ENCODE measurements at regions not wholly inside any gene's neighbourhood (a gene's known extent, or its start where the extent isn't known, plus 50 kb on each side); places are given as distances from the start of the nearest gene placed in this dataset.
A peak's percentile ranks its signal among the peaks of the same experiment; 100 is the strongest.

GRCh38 chr12:74890237-74890599 is 319.4 kb downstream of the KCNC2 start (continued):
- TF ChIP-seq ATF2 (IDR thresholded peaks at IDR 0.05; ENCODE audit: low read length) (peak; percentile 64; the same call in 1 of the 2 replicates), RELA (IDR thresholded peaks at IDR 0.05; ENCODE audit: borderline replicate concordance, partially characterized antibody) (no peak), DPF2 (IDR thresholded peaks at IDR 0.05) (0 out of 2 replicates have a peak, but pooled peaks have one; percentile 35), POLR2A (IDR thresholded peaks at IDR 0.05; ENCODE audit: low read depth, low read length) (no peak), JUNB (IDR thresholded peaks at IDR 0.05) (peak; percentile 88), ZBED1 (IDR thresholded peaks at IDR 0.05; ENCODE audit: borderline replicate concordance) (no peak), STAT1 (conservative IDR thresholded peaks at IDR 0.05) (no peak), CBFB (IDR thresholded peaks at IDR 0.05; ENCODE audit: low read depth) (no peak), RUNX3 (IDR thresholded peaks at IDR 0.05; ENCODE audit: low read length) (0 out of 2 replicates have a peak, but pooled peaks have one; percentile 21)

DNA sequence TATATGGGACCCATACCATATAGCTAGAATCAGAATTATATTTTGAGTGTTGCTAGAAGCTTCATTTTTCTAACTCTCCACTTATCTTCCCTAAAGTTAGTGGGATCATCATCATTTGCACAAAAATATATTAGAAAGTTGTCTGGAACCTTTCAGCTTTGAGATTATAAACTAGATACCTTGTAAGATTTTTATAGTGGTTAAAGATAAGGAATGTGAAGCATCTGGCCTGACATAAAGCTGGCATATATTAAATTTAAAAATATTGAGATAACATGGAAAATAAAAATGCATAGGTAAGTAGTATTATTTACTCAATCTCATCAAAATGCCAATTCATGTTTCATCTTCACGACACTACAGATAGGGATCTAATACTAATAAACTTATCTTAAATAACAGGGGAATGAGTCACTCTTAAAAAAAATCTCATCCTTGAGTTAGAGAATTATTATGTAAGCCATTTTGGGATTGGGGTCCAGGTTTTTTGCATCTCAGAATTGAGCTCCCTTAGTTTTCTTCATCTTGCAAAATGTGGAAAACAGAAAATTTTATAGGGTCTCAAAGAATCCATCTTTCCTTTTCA is 318.5 kb downstream of the KCNC2 start:
- SMC1A ChIA-PET (ENCODE audit: uncharacterized antibody, unreplicated experiment) = interaction anchor here (0.6 to 1.5 kb wide), 9 partner anchors 10 to 194 kb away, joined by 3 to 5 read pairs (median 3); no protein-coding TSS in a partner anchor
- H3K36me3 ChIP-seq (ENCODE audit: control insufficient read depth in 2 of 2, insufficient read depth in 2 of 2, low read length in 1 of 2) = no peaks in the 10 kb centered on the region
- intact Hi-C loops (cut with micrococcal nuclease; ENCODE audit: unreplicated experiment) (no loop called here), in situ Hi-C loops (cut with MboI) (no loop called here)
- H3K27ac ChIP-seq (ENCODE audit: control insufficient read depth, insufficient read depth) = no peak overlapping the region
- no peaks in the 10 kb centered on the region for H3K27me3 ChIP-seq (replicated peaks in 1 of 2; ENCODE audit: control insufficient read depth in 2 of 2, insufficient read depth in 2 of 2, low read length in 1 of 2)
- no TSS peak for BruUV-seq (replicated peaks)
- no peak overlapping the region for H3K4me3 ChIP-seq
- CTCF ChIA-PET = interaction anchor here (2.0 to 2.2 kb wide), 2 partner anchors 12 to 20 kb away, joined by 4 to 12 read pairs; no protein-coding TSS in a partner anchor
- H3K9me3 ChIP-seq (replicated peaks; ENCODE audit: control insufficient read depth, insufficient read depth, low read length) = no peaks in the 10 kb centered on the region
- H2AFZ ChIP-seq (ENCODE audit: control insufficient read depth, low read depth, low read length) = no peak overlapping the region
- 52% methylated on average over 1 of the region's 1 CpG for WGBS (ENCODE audit: insufficient coverage, insufficient replicate concordance, low lambda C conversion rate, missing lambda C conversion rate)
- RAD21 ChIA-PET (ENCODE audit: unreplicated experiment) = interaction anchor here (1.0 to 1.6 kb wide), 2 partner anchors 52 to 87 kb away, joined by 3 read pairs; no protein-coding TSS in a partner anchor
- no peak for ATAC-seq
- POLR2A ChIA-PET = no interaction called here
- DNase-seq (ENCODE audit: low read depth, low spot score) = no peak
- no peak for FAIRE-seq
- H3K79me2 ChIP-seq (ENCODE audit: control insufficient read depth, insufficient read depth, low read length) = no peaks in the 10 kb centered on the region
- no peak overlapping the region for H3K4me2 ChIP-seq (ENCODE audit: control insufficient read depth, insufficient read depth)
- no peak overlapping the region for H3K9ac ChIP-seq (ENCODE audit: control insufficient read depth, insufficient read depth, low read length)
- H4K20me1 ChIP-seq (ENCODE audit: control insufficient read depth, insufficient read depth) = no peaks in the 10 kb centered on the region
- H3K4me1 ChIP-seq (ENCODE audit: control insufficient read depth, insufficient read depth, low read length) = no peaks in the 10 kb centered on the region
- TF ChIP-seq RAD21 (IDR thresholded peaks at IDR 0.05; ENCODE audit: insufficient read depth, low read depth, low read length) = no peak
- no peak for TF ChIP-seq CBX5 (IDR thresholded peaks at IDR 0.05; ENCODE audit: low read depth)
- no peak for TF ChIP-seq PAX8 (IDR thresholded peaks at IDR 0.05)
- no peak for TF ChIP-seq GATAD2B (conservative IDR thresholded peaks at IDR 0.05; ENCODE audit: low read depth)
- no peak for TF ChIP-seq SIX5 (IDR thresholded peaks at IDR 0.05; ENCODE audit: low read depth, low read length, severe bottlenecking)
- TF ChIP-seq RAD51 (IDR thresholded peaks at IDR 0.05) = no peak
- TF ChIP-seq MEF2B (IDR thresholded peaks at IDR 0.05; ENCODE audit: partially characterized antibody, poor library complexity, severe bottlenecking) = no peak
- no peak for TF ChIP-seq TBL1XR1 (IDR thresholded peaks at IDR 0.05; ENCODE audit: low read depth, low read length)
- no peak for TF ChIP-seq ZNF687 (IDR thresholded peaks at IDR 0.05)
- no peak for TF ChIP-seq NR2C1 (IDR thresholded peaks at IDR 0.05)
- no peak for TF ChIP-seq MYC (IDR thresholded peaks at IDR 0.05; ENCODE audit: insufficient read depth, insufficient read length, insufficient replicate concordance, low read length, severe bottlenecking)
- TF ChIP-seq SP1 (IDR thresholded peaks at IDR 0.05; ENCODE audit: low read depth, low read length) = no peak
